OCI-LY7 (cell line): ENCODE measurements at regions not wholly inside any gene's neighbourhood (a gene's known extent, or its start where the extent isn't known, plus 50 kb on each side); places are given as distances from the start of the nearest gene placed in this dataset.

Experiments
- BruUV-seq: library from RNA; stranded (reverse); fragments of 400-500 nt; replicated peaks from 2 replicates; lab custom pipeline; 2021; lab: Mats Ljungman, UMichigan
- CTCF ChIA-PET: fragments of 300-600 bp; sonication (Branson Sonifier 250); formaldehyde crosslinking; loops from one replicate; lab custom pipeline; 2022; ENCODE audit warnings: antibody characterized with exemption; ENCODE audit not compliant: unreplicated experiment; lab: Charles Lee
- POLR2A ChIA-PET: fragments of 300-600 bp; sonication (Branson Sonifier 250); formaldehyde crosslinking; loops from one replicate; lab custom pipeline; 2022; ENCODE audit warnings: antibody characterized with exemption; lab: Charles Lee
- DNase-seq: peaks from one replicate; pipeline ENCODE4 v3.0.0-alpha.2; 2015; ENCODE audit warnings: low spot score
- H2AFZ ChIP-seq: fragments of 200-600 bp; sonication (generic), shearing (Covaris generic); 2 replicates; pipeline ENCODE4 v1.6.1; 2014; ENCODE audit warnings: mild to moderate bottlenecking, antibody characterized with exemption, low read length, moderate library complexity
- H3K27ac ChIP-seq: fragments of 200-600 bp; sonication (generic); 2 replicates; pipeline ENCODE4 v1.5.1; 2014; ENCODE audit warnings: mixed run types, low read depth, mild to moderate bottlenecking, moderate library complexity, low read length, inconsistent platforms; ENCODE audit not compliant: poor library complexity, severe bottlenecking
- H3K36me3 ChIP-seq: fragments of 200-600 bp; sonication (generic); 2 replicates; pipeline ENCODE4 v1.6.1; 2014; ENCODE audit warnings: mild to moderate bottlenecking, antibody characterized with exemption, low read length, moderate library complexity, mixed read lengths; ENCODE audit not compliant: insufficient read depth
- H3K4me1 ChIP-seq: fragments of 200-600 bp; sonication (generic); 2 replicates; pipeline ENCODE4 v1.5.1; 2014; ENCODE audit warnings: mild to moderate bottlenecking, low read length; ENCODE audit not compliant: insufficient read depth, poor library complexity, severe bottlenecking
- H3K4me2 ChIP-seq: fragments of 200-600 bp; sonication (generic); 2 replicates; pipeline ENCODE4 v1.6.1; 2014; ENCODE audit warnings: mild to moderate bottlenecking, low read length
- H3K4me3 ChIP-seq: fragments of 200-600 bp; sonication (generic); 2 replicates; pipeline ENCODE4 v1.5.1; 2014; ENCODE audit warnings: mild to moderate bottlenecking, low read depth, low read length; ENCODE audit not compliant: poor library complexity, severe bottlenecking
- H3K79me2 ChIP-seq: fragments of 200-600 bp; sonication (generic); 2 replicates; pipeline ENCODE4 v1.6.1; 2016; ENCODE audit warnings: low read depth, mild to moderate bottlenecking, low read length, moderate library complexity, mixed read lengths; ENCODE audit not compliant: insufficient read depth
- H3K9me2 ChIP-seq: fragments of 200-600 bp; sonication (generic); 2 replicates; pipeline ENCODE4 v1.6.1; 2016; ENCODE audit warnings: mild to moderate bottlenecking, low read length, mixed read lengths; ENCODE audit not compliant: insufficient read depth
- H3K9me3 ChIP-seq: fragments of 200-600 bp; sonication (generic); 2 replicates; pipeline ENCODE4 v1.6.1; 2014; ENCODE audit warnings: mild to moderate bottlenecking, mixed run types, low read length, mixed read lengths
- H4K20me1 ChIP-seq: fragments of 200-600 bp; sonication (generic); 2 replicates; pipeline ENCODE4 v1.6.1; 2014; ENCODE audit warnings: mild to moderate bottlenecking, antibody characterized with exemption, low read length, moderate library complexity, mixed read lengths; ENCODE audit not compliant: insufficient read depth
- CTCF ChIP-seq: fragments of 200-600 bp; sonication (generic); conservative IDR thresholded peaks from 2 replicates; pipeline ENCODE4 v1.5.1; 2014; ENCODE audit warnings: mild to moderate bottlenecking, antibody characterized with exemption, low read length, moderate library complexity, mixed read lengths
- EZH2phosphoT487 ChIP-seq: fragments of 200-600 bp; sonication (generic); IDR thresholded peaks from 2 replicates; pipeline ENCODE4 v1.6.1; 2018; ENCODE audit warnings: low read depth, borderline replicate concordance, mild to moderate bottlenecking, mixed run types, antibody characterized with exemption, low read length, moderate library complexity, mixed read lengths
- intact Hi-C: fragments of 100-400 bp; cut with micrococcal nuclease; formaldehyde crosslinking; loops from one replicate; pipeline ENCODE4 v1.10.0; 2022; ENCODE audit not compliant: unreplicated experiment

- intact Hi-C loops = no loop called here
- no peak overlapping the region for H3K27ac ChIP-seq
- no peaks in the 10 kb centered on the region for H4K20me1 ChIP-seq
- no peak overlapping the region for H3K4me2 ChIP-seq
- BruUV-seq = no TSS peak
- H3K36me3 ChIP-seq = no peaks in the 10 kb centered on the region
- CTCF ChIA-PET = no interaction called here
- no peak overlapping the region for H3K4me3 ChIP-seq
- no peaks in the 10 kb centered on the region for H3K9me2 ChIP-seq
- no peaks in the 10 kb centered on the region for H3K4me1 ChIP-seq
- 0 out of 2 replicates have a peak, but pooled peaks cover 5% of the 10 kb centered on the region for H3K9me3 ChIP-seq
- POLR2A ChIA-PET = interaction anchor here (0.7 kb wide), 1 partner anchor 35 kb away, joined by 3 read pairs; no protein-coding TSS in a partner anchor
- no peak for DNase-seq
- no peak overlapping the region for H2AFZ ChIP-seq
- no peak for TF ChIP-seq CTCF
- no peak for TF ChIP-seq EZH2phosphoT487
- H3K79me2 ChIP-seq = no peaks in the 10 kb centered on the region
Observed at GRCh38 chr7:52695973-52696595, 339.3 kb upstream of the POM121L12 start.

- Histone ChIP-seq H3K4me3 (no peak overlapping the region), H3K36me3 (no peaks in the 10 kb centered on the region), H3K4me1 (no peaks in the 10 kb centered on the region), H4K20me1 (no peaks in the 10 kb centered on the region), H3K4me2 (no peak overlapping the region), H3K27ac (no peak overlapping the region), H3K9me2 (no peaks in the 10 kb centered on the region), H3K79me2 (no peaks in the 10 kb centered on the region), H3K9me3 (no peaks in the 10 kb centered on the region), H2AFZ (no peak overlapping the region)
- intact Hi-C loops = no loop called here
- TF ChIP-seq CTCF (no peak), EZH2phosphoT487 (no peak)
- ChIA-PET CTCF (no interaction called here), POLR2A (no interaction called here)
- BruUV-seq = no TSS peak
- no peak for DNase-seq
Observed at GRCh38 chr7:52691257-52691656, 344.2 kb upstream of the POM121L12 start.

- H3K4me3 ChIP-seq = no peak overlapping the region
- H3K27ac ChIP-seq = no peak overlapping the region
- H2AFZ ChIP-seq = no peak overlapping the region
- no peak overlapping the region for H3K4me2 ChIP-seq
- no peaks in the 10 kb centered on the region for H4K20me1 ChIP-seq
- TF ChIP-seq CTCF = no peak
- TF ChIP-seq EZH2phosphoT487 = no peak
- no peaks in the 10 kb centered on the region for H3K79me2 ChIP-seq
- H3K36me3 ChIP-seq = no peaks in the 10 kb centered on the region
- ChIA-PET CTCF (no interaction called here), POLR2A (no interaction called here)
- intact Hi-C loops = no loop called here
- no peaks in the 10 kb centered on the region for H3K9me2 ChIP-seq
- no TSS peak for BruUV-seq
- H3K4me1 ChIP-seq = no peaks in the 10 kb centered on the region
- H3K9me3 ChIP-seq = no peaks in the 10 kb centered on the region
- no peak for DNase-seq
Observed at GRCh38 chr7:52689912-52690311, 345.5 kb upstream of the POM121L12 start.
